ENCODE measurements at regions not wholly inside any gene's neighbourhood (a gene's known extent, or its start where the extent isn't known, plus 50 kb on each side); places are given as distances from the start of the nearest gene placed in this dataset.

- no peak for DNase-seq (ENCODE audit: low read depth, low spot score)
These were observed 323.8 kb upstream of the IRX4 start for GRCh38 chr5:2206293-2207108.

DNA sequence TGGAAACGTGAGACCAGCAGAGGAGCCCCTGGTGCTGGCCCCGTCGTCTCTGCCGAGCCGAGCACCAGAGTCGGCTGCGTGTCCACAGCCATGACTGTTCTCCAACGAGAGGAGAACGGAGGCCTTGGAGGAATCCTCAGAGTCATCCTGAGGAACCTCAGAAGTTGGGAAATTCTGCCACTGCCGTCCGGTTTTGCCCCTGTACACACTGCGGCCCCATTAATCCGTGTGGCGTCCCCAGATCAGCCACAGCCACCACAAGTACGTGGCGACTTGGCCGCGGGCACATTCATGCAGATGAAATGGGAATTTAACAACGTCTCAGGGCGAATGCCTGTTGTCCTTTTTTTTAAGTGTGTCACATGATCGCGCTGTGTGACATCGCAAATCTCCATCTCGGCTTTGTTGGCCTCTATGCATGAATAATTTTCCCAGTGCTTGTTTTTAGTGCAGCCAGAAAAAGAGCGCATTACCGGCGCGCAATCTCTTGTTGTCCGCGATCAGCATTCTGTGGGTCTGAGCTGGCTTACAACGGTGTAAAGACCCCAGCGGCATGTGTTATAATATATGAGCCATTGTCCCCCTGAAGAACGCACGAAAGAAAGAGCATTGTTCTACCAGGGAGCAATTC is 323.0 kb upstream of the IRX4 start:
- DNase-seq (ENCODE audit: low read depth, low spot score) = no peak

DNA sequence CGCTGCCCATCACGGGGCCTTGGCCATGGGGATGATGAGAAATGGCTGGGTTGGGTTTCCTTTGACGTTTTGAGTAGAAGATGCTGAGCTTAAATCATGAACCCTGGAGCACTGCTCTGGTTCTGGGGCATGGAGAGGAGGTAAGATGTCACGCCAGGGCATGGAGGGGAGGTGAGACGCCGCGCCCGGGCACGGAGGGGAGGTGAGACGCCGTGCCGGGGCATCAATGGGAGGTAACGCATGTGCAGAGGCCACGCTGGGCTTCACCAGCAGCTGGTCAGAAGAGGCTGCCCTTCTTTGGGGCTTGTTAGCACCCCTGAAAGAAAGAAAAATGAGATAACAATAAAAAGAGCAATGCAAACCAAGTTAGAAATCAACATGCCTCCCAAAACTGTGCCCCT is 322.5 kb upstream of the IRX4 start:
- no peak for DNase-seq (ENCODE audit: low read depth, low spot score)

DNA sequence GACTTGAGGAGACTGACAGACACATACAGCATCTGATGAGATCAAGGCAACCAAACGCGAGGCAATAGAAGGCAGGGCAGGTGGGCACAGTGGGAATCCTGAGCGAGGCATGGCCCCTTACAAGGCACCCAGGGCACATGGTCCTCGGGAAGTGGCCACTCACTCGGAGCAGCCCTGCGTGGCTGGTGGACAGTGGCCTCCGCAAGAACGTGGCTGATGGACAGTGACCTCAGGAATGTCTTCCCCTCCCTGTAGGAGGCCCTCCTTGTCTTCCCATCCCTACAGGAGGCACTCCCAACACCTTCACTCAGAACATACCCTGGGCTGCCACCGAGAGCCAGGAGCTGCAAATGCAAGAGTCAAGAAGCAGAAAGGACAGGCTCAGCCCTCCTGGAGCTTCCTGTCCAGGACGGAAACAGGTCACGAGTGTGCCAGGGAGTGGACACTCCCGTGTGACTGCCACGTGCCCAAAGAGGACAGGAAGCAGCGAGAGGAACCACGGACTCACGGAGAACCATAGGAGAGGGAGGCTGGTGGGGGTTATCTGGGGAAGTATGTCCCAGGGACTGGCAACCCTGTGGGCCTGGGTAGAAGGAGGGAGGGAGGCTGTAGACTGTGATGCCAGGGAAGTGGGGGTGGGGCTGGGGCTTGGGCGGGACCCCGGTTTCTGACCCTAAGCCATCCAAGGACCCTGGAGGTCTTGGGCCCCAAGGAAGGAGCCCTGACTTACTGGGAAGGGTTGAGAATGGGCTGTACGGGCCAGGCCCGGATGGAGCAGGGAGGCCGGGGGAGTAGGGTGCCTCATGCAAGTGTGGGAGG is 321.9 kb upstream of the IRX4 start:
- DNase-seq (ENCODE audit: low read depth, low spot score) = no peak

DNA sequence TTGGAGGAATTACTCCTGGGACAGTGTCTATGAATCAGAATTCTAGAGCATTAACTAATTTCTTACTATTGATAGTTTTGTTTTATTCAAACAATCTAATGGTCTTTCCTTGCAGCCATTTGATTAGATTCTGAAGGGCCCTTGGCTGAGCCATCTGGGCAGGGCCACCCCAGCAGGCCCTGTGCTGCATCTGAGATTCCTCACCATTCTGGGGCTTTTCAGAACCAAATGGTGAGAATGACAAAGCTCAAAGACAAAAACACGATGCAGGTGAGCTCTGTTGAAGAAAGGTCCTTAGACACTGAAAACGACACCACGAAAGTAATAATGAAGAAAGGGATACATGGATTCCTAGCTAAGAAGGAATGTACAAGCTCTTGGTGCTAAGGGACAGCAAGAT is 321.0 kb upstream of the IRX4 start:
- no peak for DNase-seq (ENCODE audit: low read depth, low spot score)

DNA sequence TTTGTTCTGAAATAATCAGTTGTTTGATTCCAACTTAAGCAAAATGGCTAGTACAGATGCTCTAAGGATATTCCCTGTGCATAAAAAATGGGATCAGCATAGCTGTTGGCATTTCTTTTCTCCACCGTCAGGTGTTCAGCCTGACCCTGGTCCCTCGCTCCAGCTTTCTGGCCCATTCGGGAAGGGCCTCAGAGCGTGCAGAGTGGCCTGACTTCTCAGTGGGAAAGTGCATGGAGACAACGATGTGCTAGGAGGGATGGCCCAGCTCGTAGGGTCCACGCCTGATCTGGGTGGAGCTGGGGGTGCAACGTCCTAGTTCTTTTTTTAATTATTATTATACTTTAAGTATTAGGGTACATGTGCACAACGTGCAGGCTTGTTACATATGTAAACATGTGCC is 319.1 kb upstream of the IRX4 start:
- no peak for DNase-seq (ENCODE audit: low read depth, low spot score)

GRCh38 chr5:2201421-2201820 is 318.7 kb upstream of the IRX4 start:
- DNase-seq (ENCODE audit: low read depth, low spot score) = no peak

GRCh38 chr5:2201011-2201410 is 318.3 kb upstream of the IRX4 start:
- no peak for DNase-seq (ENCODE audit: low read depth, low spot score)

GRCh38 chr5:2200261-2200950 is 317.7 kb upstream of the IRX4 start:
- no peak for DNase-seq (ENCODE audit: low read depth, low spot score)

DNA sequence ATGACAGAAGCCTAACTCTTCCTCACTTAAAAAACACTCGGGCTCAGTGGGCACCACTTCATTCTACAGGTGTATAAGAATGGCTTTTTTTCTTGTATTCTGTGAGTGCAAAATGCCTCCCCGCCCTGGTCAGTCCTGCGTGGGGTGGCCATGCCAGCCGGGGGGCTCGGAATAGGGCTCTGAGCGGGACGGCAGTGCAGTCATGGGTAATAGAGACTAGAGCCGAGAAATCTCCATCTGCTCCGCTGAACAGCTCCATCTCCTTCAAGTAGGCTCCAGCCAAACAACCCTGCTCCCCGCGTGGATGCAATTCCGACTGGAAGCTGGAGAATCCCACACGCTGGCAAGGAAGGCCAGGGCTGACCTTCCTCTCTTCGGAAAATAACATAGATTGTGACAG is 317.0 kb upstream of the IRX4 start:
- no peak for DNase-seq (ENCODE audit: low read depth, low spot score)

- DNase-seq (ENCODE audit: low read depth, low spot score) = no peak
These were observed 314.4 kb upstream of the IRX4 start for GRCh38 chr5:2196989-2197619.

- DNase-seq (ENCODE audit: low read depth, low spot score) = no peak
These were observed 313.7 kb upstream of the IRX4 start for GRCh38 chr5:2196416-2196815.

- no peak for DNase-seq (ENCODE audit: low read depth, low spot score)
These were observed 312.2 kb upstream of the IRX4 start for GRCh38 chr5:2194949-2195348.

DNA sequence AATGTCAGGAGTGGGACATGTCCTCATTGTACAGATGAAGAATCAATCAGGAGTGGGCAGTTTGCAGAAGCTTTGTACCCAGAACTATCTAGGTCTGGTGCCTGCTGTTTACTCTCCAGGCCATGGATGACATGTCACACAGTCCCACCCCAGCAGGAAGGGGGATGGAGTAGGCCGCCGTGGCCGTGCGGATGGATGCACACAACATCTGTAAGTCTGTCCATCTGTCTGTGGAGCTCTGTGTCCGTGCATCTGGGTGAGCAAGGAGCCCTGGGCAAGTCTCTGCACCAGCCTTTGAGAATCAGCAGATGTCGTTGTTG is 311.5 kb upstream of the IRX4 start:
- no peak for DNase-seq (ENCODE audit: low read depth, low spot score)

DNA sequence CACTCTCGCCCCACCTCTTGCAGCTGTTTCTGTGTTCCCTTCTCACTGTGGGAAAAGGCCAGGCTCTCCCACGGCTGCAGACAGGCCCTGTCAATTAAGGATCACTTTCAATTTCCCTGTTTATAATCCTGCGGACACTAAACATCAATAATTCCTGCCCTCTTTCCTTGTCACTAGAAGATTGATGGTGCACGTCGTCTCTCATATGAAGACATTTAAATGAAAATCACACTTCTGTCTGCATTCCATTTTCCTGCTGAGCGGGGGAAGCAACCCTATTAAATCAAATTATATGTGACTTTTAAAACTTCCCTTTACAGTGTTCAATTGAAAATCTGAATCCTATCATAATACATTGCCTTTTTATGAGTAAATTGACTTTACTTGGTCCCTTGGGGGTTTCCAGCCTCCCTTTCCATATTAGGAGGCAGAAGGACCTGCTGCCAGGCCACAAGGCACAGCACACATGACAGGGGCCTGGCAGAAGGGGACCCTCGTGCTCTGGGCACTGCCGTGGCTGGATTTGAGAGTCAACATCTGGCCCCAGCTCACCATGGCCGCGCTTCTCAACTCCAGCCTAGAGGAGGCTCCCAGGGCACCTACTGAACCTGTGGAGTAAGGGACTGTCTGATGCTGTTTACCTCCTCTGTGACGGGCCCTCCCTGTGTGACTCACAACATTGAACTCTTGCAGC is 311.0 kb upstream of the IRX4 start:
- no peak for DNase-seq (ENCODE audit: low read depth, low spot score)

DNA sequence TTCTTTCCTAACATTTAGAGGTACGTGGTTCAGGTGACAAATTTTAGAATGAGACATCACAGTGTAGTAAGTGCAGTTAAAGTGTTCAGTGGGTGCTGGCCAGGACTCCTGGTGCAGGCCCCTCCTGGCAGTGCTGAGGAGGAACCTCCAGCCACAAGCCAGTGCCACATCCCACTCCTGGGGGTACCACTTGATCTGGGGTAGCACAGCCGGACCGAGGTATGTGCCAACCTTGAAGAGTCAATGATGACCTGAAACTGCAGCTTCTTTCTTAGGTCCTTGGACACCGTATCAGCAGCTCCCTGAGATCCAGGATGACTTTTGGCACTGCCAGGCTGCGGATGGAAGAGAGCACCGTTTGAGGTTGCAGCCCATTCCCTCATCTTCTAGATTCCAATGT is 310.4 kb upstream of the IRX4 start:
- DNase-seq (ENCODE audit: low read depth, low spot score) = no peak

GRCh38 chr5:2192496-2192895 is 309.8 kb upstream of the IRX4 start:
- DNase-seq (ENCODE audit: low read depth, low spot score) = no peak

DNA sequence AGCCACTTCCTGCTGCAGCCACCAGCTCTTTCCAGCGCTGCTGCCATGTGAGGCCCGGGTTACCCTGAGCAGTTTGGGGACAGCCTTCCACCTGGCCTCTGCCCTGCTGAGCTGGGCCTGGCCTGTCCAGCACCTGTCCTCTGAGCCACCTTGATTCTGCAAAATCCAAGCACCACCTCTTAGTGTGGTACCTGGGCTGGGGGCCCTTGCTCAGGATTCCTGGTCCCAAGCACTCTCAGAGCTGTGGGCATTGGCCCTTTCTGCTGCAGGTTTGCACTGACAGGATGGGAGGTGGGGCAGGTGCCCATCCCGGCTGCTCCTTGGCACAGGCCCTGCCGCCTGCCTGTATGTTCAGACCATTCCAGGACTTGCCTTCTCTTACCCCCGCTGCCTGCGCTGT is 309.2 kb upstream of the IRX4 start:
- no peak for DNase-seq (ENCODE audit: low read depth, low spot score)

GRCh38 chr5:2190549-2190948 is 307.8 kb upstream of the IRX4 start:
- DNase-seq (ENCODE audit: low read depth, low spot score) = no peak

DNA sequence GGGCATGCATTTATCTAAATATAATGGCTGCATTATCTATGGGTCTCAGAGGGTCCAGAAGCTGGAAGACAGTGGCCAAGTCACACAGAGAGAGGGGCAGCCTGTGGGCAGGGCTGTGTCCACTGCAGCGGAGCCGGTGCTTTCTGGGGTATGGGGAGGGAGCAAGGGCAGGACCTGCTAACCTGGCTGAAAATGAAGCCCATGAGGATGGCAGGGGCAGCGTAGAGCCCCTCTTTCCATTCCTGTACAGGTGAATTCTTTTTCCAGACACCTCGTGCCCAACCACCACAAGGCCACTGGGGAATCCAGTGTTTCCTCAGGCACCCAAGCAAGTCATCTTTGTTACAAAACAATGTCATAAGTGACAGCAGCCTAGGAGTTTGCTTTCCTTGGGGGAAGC is 305.9 kb upstream of the IRX4 start:
- DNase-seq (ENCODE audit: low read depth, low spot score) = no peak

- DNase-seq (ENCODE audit: low read depth, low spot score) = no peak
These were observed 305.4 kb upstream of the IRX4 start for GRCh38 chr5:2188137-2188536.
